OCI-LY7 (cell line): ENCODE measurements at regions not wholly inside any gene's neighbourhood (a gene's known extent, or its start where the extent isn't known, plus 50 kb on each side); places are given as distances from the start of the nearest gene placed in this dataset.

Experiments
- BruUV-seq: library from RNA; stranded (reverse); fragments of 400-500 nt; replicated peaks from 2 replicates; lab custom pipeline; 2021; lab: Mats Ljungman, UMichigan
- CTCF ChIA-PET: fragments of 300-600 bp; sonication (Branson Sonifier 250); formaldehyde crosslinking; loops from one replicate; lab custom pipeline; 2022; ENCODE audit warnings: antibody characterized with exemption; ENCODE audit not compliant: unreplicated experiment; lab: Charles Lee
- POLR2A ChIA-PET: fragments of 300-600 bp; sonication (Branson Sonifier 250); formaldehyde crosslinking; loops from one replicate; lab custom pipeline; 2022; ENCODE audit warnings: antibody characterized with exemption; lab: Charles Lee
- DNase-seq: peaks from one replicate; pipeline ENCODE4 v3.0.0-alpha.2; 2015; ENCODE audit warnings: low spot score
- H2AFZ ChIP-seq: fragments of 200-600 bp; sonication (generic), shearing (Covaris generic); 2 replicates; pipeline ENCODE4 v1.6.1; 2014; ENCODE audit warnings: mild to moderate bottlenecking, antibody characterized with exemption, low read length, moderate library complexity
- H3K27ac ChIP-seq: fragments of 200-600 bp; sonication (generic); 2 replicates; pipeline ENCODE4 v1.5.1; 2014; ENCODE audit warnings: mixed run types, low read depth, mild to moderate bottlenecking, moderate library complexity, low read length, inconsistent platforms; ENCODE audit not compliant: poor library complexity, severe bottlenecking
- H3K36me3 ChIP-seq: fragments of 200-600 bp; sonication (generic); 2 replicates; pipeline ENCODE4 v1.6.1; 2014; ENCODE audit warnings: mild to moderate bottlenecking, antibody characterized with exemption, low read length, moderate library complexity, mixed read lengths; ENCODE audit not compliant: insufficient read depth
- H3K4me1 ChIP-seq: fragments of 200-600 bp; sonication (generic); 2 replicates; pipeline ENCODE4 v1.5.1; 2014; ENCODE audit warnings: mild to moderate bottlenecking, low read length; ENCODE audit not compliant: insufficient read depth, poor library complexity, severe bottlenecking
- H3K4me2 ChIP-seq: fragments of 200-600 bp; sonication (generic); 2 replicates; pipeline ENCODE4 v1.6.1; 2014; ENCODE audit warnings: mild to moderate bottlenecking, low read length
- H3K4me3 ChIP-seq: fragments of 200-600 bp; sonication (generic); 2 replicates; pipeline ENCODE4 v1.5.1; 2014; ENCODE audit warnings: mild to moderate bottlenecking, low read depth, low read length; ENCODE audit not compliant: poor library complexity, severe bottlenecking
- H3K79me2 ChIP-seq: fragments of 200-600 bp; sonication (generic); 2 replicates; pipeline ENCODE4 v1.6.1; 2016; ENCODE audit warnings: low read depth, mild to moderate bottlenecking, low read length, moderate library complexity, mixed read lengths; ENCODE audit not compliant: insufficient read depth
- H3K9me2 ChIP-seq: fragments of 200-600 bp; sonication (generic); 2 replicates; pipeline ENCODE4 v1.6.1; 2016; ENCODE audit warnings: mild to moderate bottlenecking, low read length, mixed read lengths; ENCODE audit not compliant: insufficient read depth
- H3K9me3 ChIP-seq: fragments of 200-600 bp; sonication (generic); 2 replicates; pipeline ENCODE4 v1.6.1; 2014; ENCODE audit warnings: mild to moderate bottlenecking, mixed run types, low read length, mixed read lengths
- H4K20me1 ChIP-seq: fragments of 200-600 bp; sonication (generic); 2 replicates; pipeline ENCODE4 v1.6.1; 2014; ENCODE audit warnings: mild to moderate bottlenecking, antibody characterized with exemption, low read length, moderate library complexity, mixed read lengths; ENCODE audit not compliant: insufficient read depth
- EZH2phosphoT487 ChIP-seq: fragments of 200-600 bp; sonication (generic); IDR thresholded peaks from 2 replicates; pipeline ENCODE4 v1.6.1; 2018; ENCODE audit warnings: low read depth, borderline replicate concordance, mild to moderate bottlenecking, mixed run types, antibody characterized with exemption, low read length, moderate library complexity, mixed read lengths
- intact Hi-C: fragments of 100-400 bp; cut with micrococcal nuclease; formaldehyde crosslinking; loops from one replicate; pipeline ENCODE4 v1.10.0; 2022; ENCODE audit not compliant: unreplicated experiment
- TF ChIP-seq, protein P1 (sequence below): fragments of 200-600 bp; sonication (generic); conservative IDR thresholded peaks from 2 replicates; pipeline ENCODE4 v1.5.1; 2014; ENCODE audit warnings: mild to moderate bottlenecking, antibody characterized with exemption, low read length, moderate library complexity, mixed read lengths

GRCh38 chr14:29271669-29272068 lies 505.1 kb downstream of the FOXG1 start:
- no peak overlapping the region for H3K4me3 ChIP-seq
- no peak overlapping the region for H2AFZ ChIP-seq
- no peaks in the 10 kb centered on the region for H3K9me2 ChIP-seq
- no peak overlapping the region for H3K27ac ChIP-seq
- H3K9me3 ChIP-seq: no peaks in the 10 kb centered on the region
- CTCF ChIA-PET: no interaction called here
- DNase-seq: no peak
- H3K36me3 ChIP-seq: no peaks in the 10 kb centered on the region
- no peak overlapping the region for H3K4me2 ChIP-seq
- no peaks in the 10 kb centered on the region for H3K79me2 ChIP-seq
- TF ChIP-seq EZH2phosphoT487: no peak
- TF ChIP-seq, protein P1, sequence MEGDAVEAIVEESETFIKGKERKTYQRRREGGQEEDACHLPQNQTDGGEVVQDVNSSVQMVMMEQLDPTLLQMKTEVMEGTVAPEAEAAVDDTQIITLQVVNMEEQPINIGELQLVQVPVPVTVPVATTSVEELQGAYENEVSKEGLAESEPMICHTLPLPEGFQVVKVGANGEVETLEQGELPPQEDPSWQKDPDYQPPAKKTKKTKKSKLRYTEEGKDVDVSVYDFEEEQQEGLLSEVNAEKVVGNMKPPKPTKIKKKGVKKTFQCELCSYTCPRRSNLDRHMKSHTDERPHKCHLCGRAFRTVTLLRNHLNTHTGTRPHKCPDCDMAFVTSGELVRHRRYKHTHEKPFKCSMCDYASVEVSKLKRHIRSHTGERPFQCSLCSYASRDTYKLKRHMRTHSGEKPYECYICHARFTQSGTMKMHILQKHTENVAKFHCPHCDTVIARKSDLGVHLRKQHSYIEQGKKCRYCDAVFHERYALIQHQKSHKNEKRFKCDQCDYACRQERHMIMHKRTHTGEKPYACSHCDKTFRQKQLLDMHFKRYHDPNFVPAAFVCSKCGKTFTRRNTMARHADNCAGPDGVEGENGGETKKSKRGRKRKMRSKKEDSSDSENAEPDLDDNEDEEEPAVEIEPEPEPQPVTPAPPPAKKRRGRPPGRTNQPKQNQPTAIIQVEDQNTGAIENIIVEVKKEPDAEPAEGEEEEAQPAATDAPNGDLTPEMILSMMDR: no peak
- POLR2A ChIA-PET: no interaction called here
- intact Hi-C loops: no loop called here
- H3K4me1 ChIP-seq: no peaks in the 10 kb centered on the region
- no TSS peak for BruUV-seq
- no peaks in the 10 kb centered on the region for H4K20me1 ChIP-seq

DNA sequence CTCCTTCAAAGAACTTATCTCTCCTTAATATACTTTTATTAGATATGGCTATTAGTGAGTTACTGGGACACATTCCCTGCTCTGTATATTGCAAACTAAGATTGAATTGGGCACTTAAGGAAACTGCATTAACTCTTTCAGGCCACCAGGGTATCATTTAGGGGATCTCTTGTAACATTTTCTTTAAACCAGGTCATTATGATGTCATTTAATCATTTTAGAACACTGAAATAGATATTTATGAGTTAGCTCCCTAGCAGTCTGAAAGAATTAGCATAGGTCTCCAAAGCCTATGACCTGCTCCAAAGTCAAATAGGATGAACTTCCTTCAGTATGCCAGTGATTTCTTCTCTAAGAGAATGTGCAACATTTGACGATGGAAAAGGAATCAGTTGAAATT lies 506.9 kb downstream of the FOXG1 start:
- no peaks in the 10 kb centered on the region for H4K20me1 ChIP-seq
- no peak for DNase-seq
- H3K4me2 ChIP-seq: no peak overlapping the region
- no peak overlapping the region for H2AFZ ChIP-seq
- no peaks in the 10 kb centered on the region for H3K79me2 ChIP-seq
- H3K4me1 ChIP-seq: no peaks in the 10 kb centered on the region
- H3K4me3 ChIP-seq: no peak overlapping the region
- POLR2A ChIA-PET: no interaction called here
- no peaks in the 10 kb centered on the region for H3K36me3 ChIP-seq
- no peak overlapping the region for H3K27ac ChIP-seq
- intact Hi-C loops: no loop called here
- no peak for TF ChIP-seq EZH2phosphoT487
- TF ChIP-seq, protein P1: no peak
- no peaks in the 10 kb centered on the region for H3K9me2 ChIP-seq
- H3K9me3 ChIP-seq: no peaks in the 10 kb centered on the region
- CTCF ChIA-PET: no interaction called here
- BruUV-seq: no TSS peak

DNA sequence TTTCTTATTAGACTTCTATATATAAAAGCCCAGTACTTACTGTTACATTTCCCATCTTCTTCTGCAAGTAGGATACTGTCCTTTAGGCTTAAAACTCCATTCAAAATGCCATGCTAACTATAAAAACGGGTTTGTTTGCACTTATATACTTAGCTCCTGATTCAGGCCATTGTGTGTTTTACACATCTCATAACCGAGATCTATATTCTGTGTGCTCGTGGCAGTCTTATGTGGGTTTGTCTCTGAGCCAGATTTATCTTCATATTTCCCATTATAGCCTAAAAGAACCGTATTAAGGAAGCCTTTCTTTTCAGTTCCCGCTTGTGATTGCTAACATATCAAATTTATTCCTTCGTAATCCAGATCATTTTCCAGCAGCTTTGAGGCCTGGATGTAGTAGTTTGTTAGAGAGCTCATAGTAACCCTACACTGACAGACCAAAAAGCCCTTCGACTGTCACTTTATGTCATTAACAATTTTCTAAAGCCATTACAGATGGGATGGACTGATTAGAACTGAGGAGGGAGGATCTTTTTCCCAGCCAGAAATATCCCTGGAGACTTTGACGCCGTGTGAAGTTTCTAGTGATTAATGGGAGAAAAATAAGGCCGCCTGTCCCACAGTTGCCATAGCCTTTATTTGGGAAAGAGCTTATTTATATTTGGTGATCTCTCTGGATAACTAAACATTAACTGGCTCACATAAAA lies 508.5 kb downstream of the FOXG1 start:
- Histone ChIP-seq H3K4me2 (no peak overlapping the region), H3K9me3 (no peaks in the 10 kb centered on the region), H3K27ac (no peak overlapping the region), H3K4me1 (no peaks in the 10 kb centered on the region), H3K9me2 (no peaks in the 10 kb centered on the region), H3K79me2 (no peaks in the 10 kb centered on the region), H2AFZ (no peak overlapping the region), H3K36me3 (no peaks in the 10 kb centered on the region), H4K20me1 (no peaks in the 10 kb centered on the region), H3K4me3 (no peak overlapping the region)
- ChIA-PET CTCF (no interaction called here), POLR2A (no interaction called here)
- BruUV-seq: no TSS peak
- no peak for TF ChIP-seq EZH2phosphoT487
- TF ChIP-seq, protein P1: no peak
- no peak for DNase-seq
- intact Hi-C loops: no loop called here
